ENCODE measurements at regions not wholly inside any gene's neighbourhood (a gene's known extent, or its start where the extent isn't known, plus 50 kb on each side); places are given as distances from the start of the nearest gene placed in this dataset.
A peak's percentile ranks its signal among the peaks of the same experiment; 100 is the strongest.
"Not testable (repeated sequence)": the region's sequence is repeated elsewhere in the genome, so short reads cannot be mapped to it uniquely, and the experiment has no call there.

DNA sequence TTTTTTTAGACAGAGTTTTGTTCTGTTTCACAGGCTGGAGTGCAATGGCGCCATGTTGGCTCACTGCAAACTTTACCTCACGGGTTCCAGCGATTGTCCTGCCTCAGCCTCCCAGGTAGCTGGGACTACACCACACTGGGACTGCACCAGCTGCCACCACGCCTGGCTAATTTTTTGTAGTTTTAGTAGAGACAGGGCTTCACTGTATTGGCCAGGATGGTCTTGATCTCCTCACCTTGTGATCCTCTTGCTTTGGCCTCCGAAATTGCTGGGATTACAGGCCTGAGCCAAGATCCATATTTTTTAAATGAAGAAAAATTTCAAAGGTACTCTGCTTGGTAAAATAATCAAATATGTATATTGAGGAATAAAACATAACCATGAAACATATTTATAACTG, 195.8 kb upstream of the TPTE start:
- DNase-seq: peak in 1 of 2 donors; percentile 60

DNA sequence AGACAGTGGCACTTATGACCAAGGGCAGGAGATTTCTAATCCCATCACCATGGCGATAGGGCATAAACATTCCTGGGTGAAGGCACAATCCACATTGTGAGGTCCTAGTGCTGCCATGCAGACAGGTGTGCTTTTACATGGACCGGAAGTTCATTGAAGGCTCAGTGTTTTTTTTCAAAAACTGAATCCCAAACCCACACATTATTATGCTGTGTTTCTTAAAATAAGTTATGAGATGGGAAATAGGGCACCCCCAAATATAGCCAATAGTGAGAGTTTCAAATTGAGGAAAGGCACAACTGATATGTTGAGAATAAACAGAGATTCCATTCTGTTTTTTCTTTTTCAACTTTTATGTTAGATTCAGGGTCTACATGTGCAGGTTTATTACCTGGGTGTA, 195.2 kb upstream of the TPTE start:
- not testable (repeated sequence) for DNase-seq

- not testable (repeated sequence) for DNase-seq
Observed at GRCh38 chr21:10328646-10329045, 192.7 kb upstream of the TPTE start.

GRCh38 chr21:10330641-10331119, 190.7 kb upstream of the TPTE start:
- DNase-seq: not testable (repeated sequence)

- DNase-seq: not testable (repeated sequence)
Observed at GRCh38 chr21:10331134-10331533, 190.2 kb upstream of the TPTE start.

GRCh38 chr21:10332935-10333334, 188.4 kb upstream of the TPTE start:
- DNase-seq: not testable (repeated sequence)

DNA sequence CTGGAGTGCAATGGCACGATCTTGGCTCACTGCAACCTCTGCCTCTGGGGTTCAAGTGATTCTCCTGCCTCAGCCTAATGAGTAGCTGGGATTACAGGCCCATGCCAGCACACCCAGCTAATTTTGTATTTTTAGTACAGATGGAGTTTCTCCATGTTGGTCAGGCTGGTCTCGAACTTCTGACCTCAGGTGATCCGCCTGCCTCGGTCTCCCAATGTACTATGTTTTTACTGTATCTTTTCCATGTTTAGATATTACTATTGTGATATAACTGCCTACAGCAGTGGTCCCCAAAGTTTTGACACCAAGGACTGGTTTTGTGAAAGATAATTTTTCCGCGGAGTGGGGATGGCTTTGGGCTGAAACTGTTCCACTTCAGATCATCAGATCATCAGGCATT, 187.0 kb upstream of the TPTE start:
- not testable (repeated sequence) for DNase-seq

- DNase-seq: not testable (repeated sequence)
Observed at GRCh38 chr21:10342261-10342956, 179.0 kb upstream of the TPTE start.

DNA sequence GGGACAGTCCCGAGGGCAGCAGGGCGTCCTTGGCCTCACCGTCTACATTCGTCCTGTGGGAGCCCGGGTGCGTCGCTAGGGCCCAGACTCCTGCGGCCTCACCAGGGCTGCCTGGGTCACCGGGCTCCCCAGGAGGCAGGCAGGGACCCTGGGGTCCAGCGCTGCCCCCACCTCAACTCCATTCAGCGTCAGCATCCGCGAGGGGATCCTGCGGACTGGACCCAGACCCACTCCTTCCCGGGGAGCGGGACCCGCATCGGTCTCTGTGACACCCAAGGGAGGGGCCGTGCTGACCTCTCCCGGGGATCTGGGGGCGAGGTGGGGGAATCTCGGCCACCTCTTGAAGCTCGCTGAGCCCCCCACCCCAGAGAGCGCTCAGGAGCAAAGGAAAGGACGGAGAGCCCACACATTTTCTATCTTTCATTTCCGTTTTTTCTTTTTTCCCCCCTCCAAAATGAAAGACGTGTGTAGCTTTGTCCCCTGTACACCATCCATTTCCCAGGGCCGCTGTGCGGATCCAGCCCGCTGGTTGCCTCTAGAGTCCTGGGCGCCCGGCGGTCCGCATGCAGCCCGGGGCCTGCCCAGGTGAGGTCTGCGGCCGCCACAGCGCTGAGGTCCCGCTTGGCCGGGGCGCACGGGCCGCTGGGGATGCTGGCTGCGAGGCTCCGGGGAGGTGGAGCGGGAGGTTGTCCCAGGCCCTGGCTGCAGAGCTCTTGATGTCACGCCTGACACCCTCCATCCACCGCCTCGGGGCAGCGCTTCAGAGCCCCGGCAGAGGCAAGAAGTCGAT, 178.0 kb upstream of the TPTE start:
- not testable (repeated sequence) for DNase-seq

DNA sequence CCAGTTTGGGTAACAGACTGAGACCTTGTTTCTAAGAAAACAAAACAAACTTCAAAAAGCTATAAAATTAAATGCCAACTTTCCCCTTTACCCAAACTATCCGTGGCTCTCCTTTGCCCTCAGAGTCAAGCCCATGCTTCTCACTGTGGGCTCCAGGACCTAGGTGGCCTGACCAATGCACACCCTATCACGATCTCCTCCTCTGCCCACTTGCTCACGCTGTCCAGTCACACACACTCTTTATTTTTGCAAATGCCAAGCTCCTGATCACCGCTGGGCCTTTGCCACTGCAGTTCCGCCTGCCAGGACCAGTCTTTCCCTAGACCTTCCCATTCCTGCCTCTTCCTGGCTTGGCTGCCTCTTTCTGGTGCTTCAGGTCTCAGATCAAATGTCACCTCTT, 177.1 kb upstream of the TPTE start:
- not testable (repeated sequence) for DNase-seq

DNA sequence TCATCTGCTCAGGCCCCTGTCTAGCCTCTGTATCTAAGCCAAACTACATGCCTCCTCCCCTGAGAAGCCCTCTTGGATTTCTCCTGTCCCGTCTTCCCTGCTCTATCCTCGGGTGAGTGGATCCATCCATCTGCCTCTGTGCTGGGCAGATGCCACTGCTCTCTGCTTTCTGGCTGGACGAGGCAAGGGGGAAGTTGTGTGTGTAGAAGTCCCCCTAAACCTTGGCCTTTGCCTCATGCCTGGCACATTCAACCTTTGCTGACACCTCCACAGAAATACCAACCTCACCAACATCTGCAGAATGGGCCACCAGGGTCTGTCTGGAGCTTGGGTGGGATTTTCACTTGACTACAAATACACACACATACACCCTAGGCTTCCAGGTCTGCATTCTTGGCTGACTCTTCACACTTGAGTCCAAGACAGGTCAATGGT, 176.2 kb upstream of the TPTE start:
- not testable (repeated sequence) for DNase-seq

- not testable (repeated sequence) for DNase-seq
Observed at GRCh38 chr21:10346249-10346648, 175.1 kb upstream of the TPTE start.

- DNase-seq: not testable (repeated sequence)
Observed at GRCh38 chr21:10346933-10347615, 174.3 kb upstream of the TPTE start.

DNA sequence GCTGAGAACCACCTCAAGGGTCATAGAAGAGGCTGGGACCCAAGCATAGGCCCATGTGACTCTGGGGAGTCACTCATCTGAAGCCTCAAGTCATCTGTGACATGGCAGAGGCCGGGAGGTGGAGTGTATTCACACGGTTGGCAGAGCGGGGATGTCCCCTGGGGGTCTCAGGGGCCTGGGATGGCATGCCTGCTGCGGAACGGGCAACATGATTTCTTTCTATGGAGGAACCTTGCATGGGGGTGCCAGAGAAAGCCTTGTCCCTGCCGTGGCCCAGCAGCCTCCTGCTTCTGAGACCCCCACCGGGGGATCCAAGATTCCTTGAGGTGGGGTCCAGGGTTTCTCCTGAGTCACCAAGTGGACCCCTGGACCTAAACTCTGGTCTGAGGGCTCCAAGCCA, 173.7 kb upstream of the TPTE start:
- DNase-seq: not testable (repeated sequence)

- not testable (repeated sequence) for DNase-seq
Observed at GRCh38 chr21:10348150-10348549, 173.2 kb upstream of the TPTE start.

DNA sequence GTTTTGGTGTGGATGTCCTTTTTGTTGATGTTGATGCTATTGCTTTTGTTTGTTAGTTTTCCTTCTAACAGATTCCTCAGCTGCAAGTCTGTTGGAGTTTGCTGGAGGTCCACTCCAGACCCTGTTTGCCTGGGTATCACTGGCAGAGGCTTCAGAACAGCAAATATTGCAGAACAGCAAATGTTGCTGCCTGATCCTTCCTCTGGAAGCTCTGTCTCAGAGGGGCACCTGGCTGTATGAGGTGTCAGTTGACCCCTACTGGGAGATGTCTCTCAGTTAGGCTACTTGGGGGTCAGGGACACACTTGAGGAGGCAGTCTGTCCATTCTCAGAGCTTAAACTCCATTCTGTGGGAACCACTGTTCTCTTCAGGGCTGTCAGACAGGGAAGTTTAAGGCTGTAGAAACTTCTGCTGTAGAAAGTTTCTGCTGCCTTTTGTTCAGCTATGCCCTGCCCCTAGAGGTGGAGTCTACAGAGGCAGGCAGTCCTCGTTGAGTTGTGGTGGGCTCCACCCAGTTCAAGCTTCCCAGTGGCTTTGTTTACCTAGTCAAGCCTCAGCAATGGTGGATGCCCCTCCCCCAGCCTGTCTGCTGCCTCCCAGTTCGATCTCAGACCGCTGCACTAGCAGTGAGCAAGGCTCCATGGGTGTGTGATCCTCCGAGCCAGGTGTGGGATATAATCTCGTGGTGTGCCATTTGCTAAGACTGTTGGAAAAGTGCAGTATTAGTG, 166.4 kb upstream of the TPTE start:
- not testable (repeated sequence) for DNase-seq

DNA sequence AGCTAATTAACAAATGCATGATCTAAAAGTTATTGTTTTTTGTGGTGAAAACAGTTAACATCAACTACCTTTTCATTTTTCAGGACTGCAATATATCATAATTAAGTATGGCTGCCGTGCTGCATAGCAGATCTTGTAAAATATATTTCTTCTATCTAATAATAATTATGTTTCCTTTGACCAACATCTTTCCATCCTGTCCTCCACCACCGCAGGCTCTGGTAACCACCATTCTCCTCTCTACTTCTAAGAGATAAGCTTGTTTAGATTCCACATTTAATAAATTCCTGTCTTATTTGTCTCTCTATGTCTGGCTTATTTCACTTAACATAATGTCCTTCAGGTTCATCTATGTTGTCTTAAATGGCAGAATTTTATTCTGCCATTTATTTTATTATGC, 162.3 kb upstream of the TPTE start:
- DNase-seq: not testable (repeated sequence)

- DNase-seq: not testable (repeated sequence)
Observed at GRCh38 chr21:10359911-10360310, 161.5 kb upstream of the TPTE start.

GRCh38 chr21:10361214-10361736, 160.1 kb upstream of the TPTE start:
- DNase-seq: not testable (repeated sequence)

DNA sequence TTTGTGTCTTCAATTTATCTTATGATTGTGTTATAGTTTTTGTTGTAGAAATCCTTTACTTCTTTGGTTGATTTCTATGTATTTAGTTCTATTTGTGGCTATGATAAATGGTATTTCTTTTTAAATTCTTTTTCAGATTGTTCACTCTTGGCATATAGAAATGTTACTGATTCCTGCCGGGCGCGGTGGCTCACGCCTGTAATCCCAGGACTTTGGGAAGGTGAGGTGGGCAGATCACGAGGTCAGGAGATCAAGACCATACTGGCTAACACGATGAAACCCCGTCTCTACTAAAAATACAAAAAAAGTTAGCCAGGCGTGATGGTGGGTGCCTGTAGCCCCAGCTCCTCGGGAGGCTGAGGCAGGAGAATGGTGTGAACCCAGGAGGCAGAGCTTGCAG, 158.6 kb upstream of the TPTE start:
- not testable (repeated sequence) for DNase-seq

- DNase-seq: not testable (repeated sequence)
Observed at GRCh38 chr21:10363321-10363720, 158.1 kb upstream of the TPTE start.

GRCh38 chr21:10366210-10366609, 155.2 kb upstream of the TPTE start:
- DNase-seq: not testable (repeated sequence)
